SK-N-SH (cell line): ENCODE measurements at regions not wholly inside any gene's neighbourhood (a gene's known extent, or its start where the extent isn't known, plus 50 kb on each side); places are given as distances from the start of the nearest gene placed in this dataset.

Source experiments
- CTCF ChIA-PET: fragments of 300-600, 350-600 bp; formaldehyde crosslinking; extraction: SDS; loops from one replicate; lab custom pipeline; 2021; lab: Yijun Ruan, JAX
- POLR2A ChIA-PET: fragments of 350-600 bp; sonication (Branson Sonifier 250); formaldehyde crosslinking; extraction: SDS; loops from one replicate; lab custom pipeline; 2020; ENCODE audit warnings: antibody characterized with exemption, inconsistent platforms; lab: Yijun Ruan, JAX
- DNase-seq: peaks from one replicate; pipeline ENCODE4 v3.0.0; 2012
- H2AFZ ChIP-seq: fragments of 200-600 bp; sonication (generic); 2 replicates; pipeline ENCODE4 v1.8.1; 2016; ENCODE audit warnings: antibody characterized with exemption, mild to moderate bottlenecking, low read depth
- H3F3A ChIP-seq: fragments of 200-600 bp; sonication (generic); replicated peaks from 2 replicates; pipeline ENCODE3; 2016; ENCODE audit warnings: antibody characterized with exemption, mild to moderate bottlenecking; ENCODE audit not compliant: insufficient read depth
- H3K27ac ChIP-seq, 2 experiments: fragments of 200-500 bp in 1 of 2; fragments of 200-600 bp in 1 of 2; sonication (Bioruptor generic) in 1 of 2; sonication (generic), shearing (Covaris generic) in 1 of 2; 2 replicates each; pipeline versions ENCODE4 v1.5.1 to v1.6.1; 2014 to 2016; ENCODE audit warnings: low read depth in 2 of 2, inconsistent platforms in 1 of 2, low read length in 1 of 2, mild to moderate bottlenecking in 1 of 2, mixed read lengths in 1 of 2
- H3K27me3 ChIP-seq: fragments of 200-600 bp; sonication (generic), shearing (Covaris generic); 2 replicates; pipeline ENCODE4 v1.6.1; 2016; ENCODE audit warnings: mixed run types; ENCODE audit not compliant: insufficient read depth
- H3K36me3 ChIP-seq, 2 experiments: fragments of 200-500 bp in 1 of 2; fragments of 200-600 bp in 1 of 2; sonication (Bioruptor generic) in 1 of 2; sonication (generic) in 1 of 2; replicated peaks in 1 of 2; 2 replicates each; pipeline versions ENCODE3 to v1.5.1; 2014 to 2016; ENCODE audit warnings: low read length in 1 of 2, mild to moderate bottlenecking in 1 of 2; ENCODE audit not compliant: insufficient read depth in 2 of 2, control insufficient read depth in 1 of 2
- H3K4me1 ChIP-seq, 2 experiments: fragments of 200-500 bp in 1 of 2; fragments of 200-600 bp in 1 of 2; sonication (Bioruptor generic) in 1 of 2; sonication (generic), shearing (Covaris generic) in 1 of 2; 2 replicates each; pipeline versions ENCODE4 v1.5.1 to v1.6.1; 2014 to 2016; ENCODE audit warnings: low read depth in 1 of 2, low read length in 1 of 2, mixed run types in 1 of 2; ENCODE audit not compliant: insufficient read depth in 2 of 2, control insufficient read depth in 1 of 2
- H3K4me2 ChIP-seq: fragments of 200-600 bp; sonication (generic), shearing (Covaris generic); 2 replicates; pipeline ENCODE4 v1.6.1; 2017; ENCODE audit warnings: mixed run types
- H3K4me3 ChIP-seq, 2 experiments: fragments of 200-500 bp in 1 of 2; fragments of 200-600 bp in 1 of 2; sonication (Bioruptor generic) in 1 of 2; sonication (generic), shearing (Covaris generic) in 1 of 2; 2 replicates each; pipeline versions ENCODE4 v1.5.1 to v1.8.1; 2014 to 2016; ENCODE audit warnings: low read depth in 2 of 2, inconsistent platforms in 1 of 2, low read length in 1 of 2, mild to moderate bottlenecking in 1 of 2, mixed read lengths in 1 of 2, moderate library complexity in 1 of 2
- H3K79me2 ChIP-seq: fragments of 200-600 bp; sonication (generic); 2 replicates; pipeline ENCODE4 v1.8.1; 2017; ENCODE audit warnings: mild to moderate bottlenecking; ENCODE audit not compliant: insufficient read depth
- H3K9ac ChIP-seq: fragments of 200-600 bp; sonication (generic); 2 replicates; pipeline ENCODE4 v1.6.1; 2017; ENCODE audit warnings: mixed run types
- H3K9me2 ChIP-seq: fragments of 200-600 bp; sonication (generic); 2 replicates; pipeline ENCODE4 v1.6.1; 2017; ENCODE audit warnings: mixed run types
- H3K9me3 ChIP-seq: fragments of 200-600 bp; sonication (generic); 2 replicates; pipeline ENCODE4 v1.6.1; 2017; ENCODE audit warnings: mixed run types, mild to moderate bottlenecking, moderate library complexity
- H4K20me1 ChIP-seq: fragments of 200-600 bp; sonication (generic); 2 replicates; pipeline ENCODE4 v1.6.1; 2017; ENCODE audit warnings: mild to moderate bottlenecking, mixed run types; ENCODE audit not compliant: insufficient read depth
- ELF1 ChIP-seq: IDR thresholded peaks from 2 replicates; pipeline ENCODE4 v1.4.0; 2012
- EP300 ChIP-seq, 2 experiments: IDR thresholded peaks; 2 replicates each; pipeline versions ENCODE4 v1.4.0 to v1.6.1; 2012; ENCODE audit warnings: borderline replicate concordance in 1 of 2, low read depth in 1 of 2, low read length in 1 of 2
- EZH2phosphoT487 ChIP-seq: fragments of 200-600 bp; sonication (generic); IDR thresholded peaks from 2 replicates; pipeline ENCODE4 v1.6.1; 2017; ENCODE audit warnings: low read depth, mixed run types, mild to moderate bottlenecking, antibody characterized with exemption, moderate library complexity, borderline replicate concordance
- FOSL2 ChIP-seq: IDR thresholded peaks from 2 replicates; pipeline ENCODE4 v1.4.0; 2012; ENCODE audit warnings: low read depth, mild to moderate bottlenecking, moderate library complexity, borderline replicate concordance
- JUND ChIP-seq: IDR thresholded peaks from 2 replicates; pipeline ENCODE4 v1.4.0; 2012
- NFIC ChIP-seq: IDR thresholded peaks from 2 replicates; pipeline ENCODE4 v1.4.0; 2012; ENCODE audit warnings: borderline replicate concordance
- NRF1 ChIP-seq: IDR thresholded peaks from 2 replicates; pipeline ENCODE4 v1.6.1; 2012; ENCODE audit warnings: low read depth, mild to moderate bottlenecking, low read length
- POLR2AphosphoS5 ChIP-seq: IDR thresholded peaks from 2 replicates; pipeline ENCODE4 v1.6.1; 2012; ENCODE audit warnings: low read depth, low read length
- RAD21 ChIP-seq: IDR thresholded peaks from 2 replicates; pipeline ENCODE4 v1.6.1; 2012; ENCODE audit warnings: mild to moderate bottlenecking, low read length
- REST ChIP-seq: IDR thresholded peaks from 2 replicates; pipeline ENCODE4 v1.6.1; 2012; ENCODE audit warnings: mild to moderate bottlenecking, low read depth, low read length, moderate library complexity
- RXRA ChIP-seq: IDR thresholded peaks from 2 replicates; pipeline ENCODE4 v1.4.0; 2012; ENCODE audit warnings: low read depth, mild to moderate bottlenecking, borderline replicate concordance
- SIN3A ChIP-seq: IDR thresholded peaks from 2 replicates; pipeline ENCODE4 v1.6.1; 2012; ENCODE audit warnings: low read depth, mild to moderate bottlenecking, low read length, moderate library complexity, borderline replicate concordance
- SMC3 ChIP-seq: IDR thresholded peaks from 2 replicates; pipeline ENCODE4 v1.6.1; 2012; ENCODE audit warnings: low read depth, low read length, improper control_type of control experiment
- TCF12 ChIP-seq: IDR thresholded peaks from 2 replicates; pipeline ENCODE4 v1.4.0; 2012
- TEAD4 ChIP-seq: IDR thresholded peaks from 2 replicates; pipeline ENCODE4 v1.4.0; 2012; ENCODE audit warnings: mild to moderate bottlenecking, borderline replicate concordance; ENCODE audit not compliant: insufficient read depth
- USF1 ChIP-seq: IDR thresholded peaks from 2 replicates; pipeline ENCODE4 v1.4.0; 2012; ENCODE audit warnings: low read depth, borderline replicate concordance
- YY1 ChIP-seq: IDR thresholded peaks from 2 replicates; pipeline ENCODE4 v1.4.0; 2012; ENCODE audit warnings: low read depth, mild to moderate bottlenecking
- WGBS: methylation state at CpG from one replicate; pipeline ENCODE4 v1.1.6; 2017; ENCODE audit warnings: low lambda C conversion rate; 5-methylcytosine and 5-hydroxymethylcytosine counted together
- TF ChIP-seq, protein P1 (sequence below): IDR thresholded peaks from 2 replicates; pipeline ENCODE4 v1.4.0; 2012; ENCODE audit warnings: low read depth, borderline replicate concordance
- TF ChIP-seq, protein P2 (sequence below): fragments of 150-350 bp; IDR thresholded peaks from 2 replicates; pipeline ENCODE4 v1.6.1; 2017; ENCODE audit warnings: antibody characterized with exemption, low read length, low read depth, borderline replicate concordance

DNA sequence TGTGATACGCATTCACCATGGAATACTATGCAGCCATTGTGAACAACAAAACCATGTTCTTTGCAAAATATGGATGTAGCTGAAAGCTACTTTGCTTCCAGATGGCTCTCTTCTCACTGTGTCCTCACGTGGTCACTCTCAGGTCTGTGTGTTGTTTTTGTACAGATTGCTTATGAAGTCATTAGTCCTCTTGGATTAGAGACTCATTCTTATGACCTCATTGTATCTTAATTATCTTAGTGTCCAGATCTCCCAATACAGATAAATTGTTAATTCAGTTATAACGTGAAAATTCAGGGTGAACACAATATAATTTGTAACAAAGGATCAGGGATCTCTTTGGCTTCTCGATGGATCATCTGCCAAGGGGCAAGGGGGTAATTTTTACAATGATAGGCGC lies 100.4 kb upstream of the TOP3B start (continued):
- TF ChIP-seq, protein P1, sequence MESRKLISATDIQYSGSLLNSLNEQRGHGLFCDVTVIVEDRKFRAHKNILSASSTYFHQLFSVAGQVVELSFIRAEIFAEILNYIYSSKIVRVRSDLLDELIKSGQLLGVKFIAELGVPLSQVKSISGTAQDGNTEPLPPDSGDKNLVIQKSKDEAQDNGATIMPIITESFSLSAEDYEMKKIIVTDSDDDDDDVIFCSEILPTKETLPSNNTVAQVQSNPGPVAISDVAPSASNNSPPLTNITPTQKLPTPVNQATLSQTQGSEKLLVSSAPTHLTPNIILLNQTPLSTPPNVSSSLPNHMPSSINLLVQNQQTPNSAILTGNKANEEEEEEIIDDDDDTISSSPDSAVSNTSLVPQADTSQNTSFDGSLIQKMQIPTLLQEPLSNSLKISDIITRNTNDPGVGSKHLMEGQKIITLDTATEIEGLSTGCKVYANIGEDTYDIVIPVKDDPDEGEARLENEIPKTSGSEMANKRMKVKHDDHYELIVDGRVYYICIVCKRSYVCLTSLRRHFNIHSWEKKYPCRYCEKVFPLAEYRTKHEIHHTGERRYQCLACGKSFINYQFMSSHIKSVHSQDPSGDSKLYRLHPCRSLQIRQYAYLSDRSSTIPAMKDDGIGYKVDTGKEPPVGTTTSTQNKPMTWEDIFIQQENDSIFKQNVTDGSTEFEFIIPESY = no peak
- TF ChIP-seq YY1 (no peak), EZH2phosphoT487 (no peak)

GRCh38 chr22:22082229-22082835 lies 99.7 kb upstream of the TOP3B start:
- H3K36me3 ChIP-seq = no peaks in the 10 kb centered on the region
- no peaks in the 10 kb centered on the region for H3K79me2 ChIP-seq
- ChIA-PET CTCF (interaction anchor here (0.9 kb wide), 1 partner anchor 110 kb away, joined by 3 read pairs; no protein-coding TSS in a partner anchor), POLR2A (no interaction called here)
- H3K9ac ChIP-seq = no peak overlapping the region
- no peak overlapping the region for H2AFZ ChIP-seq
- no peaks in the 10 kb centered on the region for H3K9me3 ChIP-seq
- H3K4me2 ChIP-seq = no peak overlapping the region
- no peaks in the 10 kb centered on the region for H4K20me1 ChIP-seq
- TF ChIP-seq RXRA = no peak
- no peak for TF ChIP-seq RAD21
- no peak for TF ChIP-seq TEAD4
- no peak for TF ChIP-seq ELF1
- H3F3A ChIP-seq = no peaks in the 10 kb centered on the region
- H3K4me1 ChIP-seq = peaks cover 0 to 7% of the 10 kb centered on the region in 2 experiments; a peak in 1 of 4 replicates
- H3K4me3 ChIP-seq = no peak overlapping the region
- no peak overlapping the region for H3K27ac ChIP-seq
- WGBS = 86% methylated on average over 1 of the region's 1 CpG
- no peaks in the 10 kb centered on the region for H3K9me2 ChIP-seq
- H3K27me3 ChIP-seq = no peaks in the 10 kb centered on the region; the same call in 1 of the 2 replicates
- no peak for DNase-seq

DNA sequence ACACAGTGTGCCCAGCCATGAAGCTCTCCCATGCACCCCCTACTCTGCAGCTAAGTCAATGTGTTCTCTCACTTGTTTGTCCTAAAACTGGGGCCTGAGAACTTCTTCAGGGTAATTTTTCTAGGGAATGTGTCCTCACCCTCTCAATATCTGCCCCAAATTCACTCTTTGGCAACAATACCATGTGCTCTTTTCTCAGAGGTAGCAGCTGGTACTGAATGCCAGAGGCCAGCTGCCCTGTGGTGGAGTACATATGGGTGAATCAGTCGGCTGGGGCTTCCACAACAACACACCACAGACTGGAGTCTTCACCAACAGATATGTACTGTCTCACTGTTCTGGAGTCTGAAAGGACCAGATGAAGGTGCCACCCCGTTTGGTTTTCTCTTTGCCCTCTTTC lies 97.7 kb upstream of the TOP3B start:
- H3K9me3 ChIP-seq = no peaks in the 10 kb centered on the region
- no peak overlapping the region for H2AFZ ChIP-seq
- no peaks in the 10 kb centered on the region for H3K36me3 ChIP-seq
- DNase-seq = no peak
- ChIA-PET CTCF (no interaction called here), POLR2A (no interaction called here)
- H3K27me3 ChIP-seq = no peaks in the 10 kb centered on the region; the same call in 1 of the 2 replicates
- H4K20me1 ChIP-seq = no peaks in the 10 kb centered on the region
- no peaks in the 10 kb centered on the region for H3K79me2 ChIP-seq
- WGBS = 9% methylated on average over 2 of the region's 2 CpGs
- no peak overlapping the region for H3K4me2 ChIP-seq
- TF ChIP-seq EP300 (IDR thresholded peaks at IDR 0.05; ENCODE audit: borderline replicate concordance in 1 of 2, low read depth in 1 of 2, low read length in 1 of 2) (no peak), TCF12 (no peak), REST (no peak), FOSL2 (no peak), RXRA (no peak), USF1 (no peak), RAD21 (no peak), POLR2AphosphoS5 (no peak), NRF1 (no peak), SIN3A (no peak), NFIC (no peak), YY1 (no peak), JUND (no peak), SMC3 (no peak)
- TF ChIP-seq, protein P2, sequence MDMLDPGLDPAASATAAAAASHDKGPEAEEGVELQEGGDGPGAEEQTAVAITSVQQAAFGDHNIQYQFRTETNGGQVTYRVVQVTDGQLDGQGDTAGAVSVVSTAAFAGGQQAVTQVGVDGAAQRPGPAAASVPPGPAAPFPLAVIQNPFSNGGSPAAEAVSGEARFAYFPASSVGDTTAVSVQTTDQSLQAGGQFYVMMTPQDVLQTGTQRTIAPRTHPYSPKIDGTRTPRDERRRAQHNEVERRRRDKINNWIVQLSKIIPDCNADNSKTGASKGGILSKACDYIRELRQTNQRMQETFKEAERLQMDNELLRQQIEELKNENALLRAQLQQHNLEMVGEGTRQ = no peak
- H3K9ac ChIP-seq = no peak overlapping the region
- H3K4me1 ChIP-seq = peaks cover 0 to 8% of the 10 kb centered on the region in 2 experiments; a peak in 2 of 4 replicates
- no peaks in the 10 kb centered on the region for H3K9me2 ChIP-seq
- H3K27ac ChIP-seq = no peak overlapping the region
- no peaks in the 10 kb centered on the region for H3F3A ChIP-seq
- no peak overlapping the region for H3K4me3 ChIP-seq
